IMR-90 (cell line): ENCODE measurements at regions not wholly inside any gene's neighbourhood (a gene's known extent, or its start where the extent isn't known, plus 50 kb on each side); places are given as distances from the start of the nearest gene placed in this dataset.

ENCODE experiments used
- ATAC-seq: fragments of 200-7000 bp; cut with Tn5 transposase; 2 replicates; pipeline ENCODE4 v1.9.1; 2020; ENCODE audit warnings: low read depth, mild to moderate bottlenecking, moderate library complexity
- BruUV-seq: library from RNA; stranded (reverse); fragments of 400-500 nt; replicated peaks from 2 replicates; lab custom pipeline; 2021; lab: Mats Ljungman, UMichigan
- CTCF ChIA-PET: fragments of 300-600 bp; formaldehyde crosslinking; extraction: SDS; loops from one replicate; lab custom pipeline; 2021; ENCODE audit warnings: antibody characterized with exemption; lab: Yijun Ruan, JAX
- POLR2A ChIA-PET: fragments of 300-600 bp; sonication (Branson Sonifier 250); formaldehyde crosslinking; loops from one replicate; lab custom pipeline; 2022; ENCODE audit warnings: antibody characterized with exemption; ENCODE audit not compliant: unreplicated experiment; lab: Charles Lee
- DNase-seq: peaks from one replicate; pipeline ENCODE4 v3.0.0; 2013
- H2AFZ ChIP-seq: replicated peaks from 2 replicates; pipeline ENCODE3; 2013; ENCODE audit warnings: low read length, mild to moderate bottlenecking; ENCODE audit not compliant: poor library complexity
- H2AK5ac ChIP-seq: 2 replicates; pipeline ENCODE4 v1.6.1; 2013; ENCODE audit warnings: low read depth, low read length, inconsistent platforms
- H2AK9ac ChIP-seq: replicated peaks from 2 replicates; pipeline ENCODE3; 2013; ENCODE audit warnings: mild to moderate bottlenecking, low read depth, low read length, moderate library complexity; ENCODE audit not compliant: poor library complexity
- H2BK120ac ChIP-seq: 2 replicates; pipeline ENCODE4 v1.6.1; 2013; ENCODE audit warnings: low read depth, low read length, inconsistent platforms
- H2BK15ac ChIP-seq: 3 replicates; pipeline ENCODE4 v1.6.1; 2013; ENCODE audit warnings: low read depth, low read length, inconsistent platforms
- H2BK20ac ChIP-seq: 2 replicates; pipeline ENCODE4 v1.6.1; 2013; ENCODE audit warnings: low read depth, mild to moderate bottlenecking, inconsistent platforms, low read length, moderate library complexity
- H2BK5ac ChIP-seq: 2 replicates; pipeline ENCODE4 v1.6.1; 2013; ENCODE audit warnings: mild to moderate bottlenecking, low read depth, low read length, inconsistent platforms; ENCODE audit not compliant: poor library complexity, severe bottlenecking
- H3K14ac ChIP-seq: replicated peaks from 2 replicates; pipeline ENCODE4 v1.6.1; 2013; ENCODE audit warnings: low read depth, low read length, inconsistent platforms
- H3K18ac ChIP-seq: 2 replicates; pipeline ENCODE4 v1.6.1; 2013; ENCODE audit warnings: low read depth, low read length, control low read depth
- H3K23ac ChIP-seq: 2 replicates; pipeline ENCODE4 v1.6.1; 2013; ENCODE audit warnings: low read depth, low read length, inconsistent platforms
- H3K27ac ChIP-seq: 2 replicates; pipeline ENCODE4 v1.5.1; 2013; ENCODE audit warnings: mild to moderate bottlenecking, control low read depth, low read length; ENCODE audit not compliant: insufficient read depth
- H3K27me3 ChIP-seq: 2 replicates; pipeline ENCODE4 v1.6.1; 2013; ENCODE audit warnings: low read length; ENCODE audit not compliant: control insufficient read depth, insufficient read depth
- H3K36me3 ChIP-seq: 2 replicates; pipeline ENCODE4 v1.6.1; 2013; ENCODE audit warnings: low read length, mixed read lengths; ENCODE audit not compliant: control insufficient read depth, insufficient read depth
- H3K4ac ChIP-seq: 2 replicates; pipeline ENCODE4 v1.6.1; 2013; ENCODE audit warnings: low read depth, low read length, inconsistent platforms
- H3K4me1 ChIP-seq: 2 replicates; pipeline ENCODE4 v1.6.1; 2013; ENCODE audit warnings: low read length, mixed read lengths; ENCODE audit not compliant: control insufficient read depth, insufficient read depth
- H3K4me2 ChIP-seq: 2 replicates; pipeline ENCODE4 v1.6.1; 2013; ENCODE audit warnings: low read depth, mild to moderate bottlenecking, control low read depth, low read length, moderate library complexity
- H3K4me3 ChIP-seq: 2 replicates; pipeline ENCODE4 v1.5.1; 2013; ENCODE audit warnings: low read depth, mild to moderate bottlenecking, control low read depth, low read length, moderate library complexity; ENCODE audit not compliant: insufficient read depth
- H3K56ac ChIP-seq: 2 replicates; pipeline ENCODE4 v1.6.1; 2013; ENCODE audit warnings: low read length, inconsistent platforms; ENCODE audit not compliant: insufficient read depth; ENCODE audit errors: extremely low read depth
- H3K79me1 ChIP-seq, 2 experiments: 2 replicates each; pipeline ENCODE4 v1.6.1; 2013; ENCODE audit warnings: low read length in 2 of 2, inconsistent platforms in 1 of 2, low read depth in 1 of 2
- H3K9ac ChIP-seq: 2 replicates; pipeline ENCODE4 v1.6.1; 2013; ENCODE audit warnings: low read depth, low read length, control low read depth
- H3K9me1 ChIP-seq: 2 replicates; pipeline ENCODE4 v1.6.1; 2013; ENCODE audit warnings: low read length, inconsistent platforms; ENCODE audit not compliant: insufficient read depth
- H3K9me3 ChIP-seq: 2 replicates; pipeline ENCODE4 v1.6.1; 2013; ENCODE audit warnings: low read length; ENCODE audit not compliant: control insufficient read depth, insufficient read depth
- H4K20me1 ChIP-seq: 2 replicates; pipeline ENCODE4 v1.6.1; 2013; ENCODE audit warnings: low read length, inconsistent platforms; ENCODE audit not compliant: insufficient read depth
- H4K5ac ChIP-seq: 2 replicates; pipeline ENCODE4 v1.6.1; 2013; ENCODE audit warnings: mild to moderate bottlenecking, low read depth, low read length, control low read depth
- H4K8ac ChIP-seq, 2 experiments: 2 replicates each; pipeline ENCODE4 v1.6.1; 2013; ENCODE audit warnings: low read depth in 2 of 2, low read length in 2 of 2, control low read depth in 1 of 2, inconsistent platforms in 1 of 2
- H4K91ac ChIP-seq: 2 replicates; pipeline ENCODE4 v1.6.1; 2013; ENCODE audit warnings: low read depth, low read length, inconsistent platforms; ENCODE audit not compliant: insufficient read depth
- BHLHE40 ChIP-seq: fragments of 150-350 bp; IDR thresholded peaks from 2 replicates; pipeline ENCODE4 v1.6.1; 2016; ENCODE audit warnings: mild to moderate bottlenecking, low read depth, low read length
- CEBPB ChIP-seq: IDR thresholded peaks from 2 replicates; pipeline ENCODE4 v1.6.1; 2012; ENCODE audit warnings: low read depth, low read length, improper control_type of control experiment
- CHD1 ChIP-seq: IDR thresholded peaks from 2 replicates; pipeline ENCODE4 v1.6.1; 2012; ENCODE audit warnings: low read depth, low read length, improper control_type of control experiment
- CTCF ChIP-seq: conservative IDR thresholded peaks from 2 replicates; pipeline ENCODE4 v1.5.1; 2012; ENCODE audit warnings: mild to moderate bottlenecking, low read depth, low read length, improper control_type of control experiment
- ELK1 ChIP-seq: fragments of 150-350 bp; IDR thresholded peaks from 2 replicates; pipeline ENCODE4 v1.6.1; 2016; ENCODE audit warnings: low read depth, mild to moderate bottlenecking, low read length, moderate library complexity, borderline replicate concordance
- FOS ChIP-seq: fragments of 150-350 bp; IDR thresholded peaks from 2 replicates; pipeline ENCODE4 v1.6.1; 2016; ENCODE audit warnings: low read depth, low read length
- MAFK ChIP-seq: IDR thresholded peaks from 2 replicates; pipeline ENCODE4 v1.6.1; 2012; ENCODE audit warnings: low read depth, low read length, improper control_type of control experiment
- MAZ ChIP-seq: IDR thresholded peaks from 2 replicates; pipeline ENCODE4 v1.6.1; 2012; ENCODE audit warnings: low read depth, mild to moderate bottlenecking, low read length, improper control_type of control experiment, moderate library complexity, borderline replicate concordance
- MXI1 ChIP-seq: IDR thresholded peaks from 2 replicates; pipeline ENCODE4 v1.6.1; 2012; ENCODE audit warnings: low read depth, mild to moderate bottlenecking, low read length, moderate library complexity, borderline replicate concordance
- NFE2L2 ChIP-seq: fragments of 150-350 bp; IDR thresholded peaks from 2 replicates; pipeline ENCODE4 v1.6.1; 2016; ENCODE audit warnings: low read depth, mild to moderate bottlenecking, low read length
- POLR2A ChIP-seq: IDR thresholded peaks from 2 replicates; pipeline ENCODE4 v1.6.1; 2012; ENCODE audit warnings: mild to moderate bottlenecking, low read depth, low read length
- RAD21 ChIP-seq: IDR thresholded peaks from 2 replicates; pipeline ENCODE4 v1.6.1; 2012; ENCODE audit warnings: low read length, improper control_type of control experiment
- RCOR1 ChIP-seq: IDR thresholded peaks from 2 replicates; pipeline ENCODE4 v1.6.1; 2012; ENCODE audit warnings: mild to moderate bottlenecking, low read length, improper control_type of control experiment; ENCODE audit not compliant: insufficient replicate concordance
- RFX5 ChIP-seq: IDR thresholded peaks from 2 replicates; pipeline ENCODE4 v1.8.0; 2012; ENCODE audit warnings: low read depth, mild to moderate bottlenecking, low read length, moderate library complexity
- SMC3 ChIP-seq: fragments of 150-350 bp; IDR thresholded peaks from 2 replicates; pipeline ENCODE4 v1.6.1; 2016; ENCODE audit warnings: low read depth, mild to moderate bottlenecking, antibody characterized with exemption, low read length, moderate library complexity
- USF2 ChIP-seq: fragments of 150-350 bp; IDR thresholded peaks from 2 replicates; pipeline ENCODE4 v1.6.1; 2017; ENCODE audit warnings: mild to moderate bottlenecking, antibody characterized with exemption, low read length, low read depth
- WGBS, 2 experiments: methylation state at CpG; one replicate each; pipeline versions ENCODE4 v1.1.5 to v1.1.7; 2013; ENCODE audit warnings: missing lambda C conversion rate in 2 of 2; ENCODE audit not compliant: insufficient read length in 1 of 2; ENCODE audit errors: extremely low coverage in 2 of 2; 5-methylcytosine and 5-hydroxymethylcytosine counted together
- dilution Hi-C: fragments of 300-500 bp; cut with HindIII; formaldehyde crosslinking; loops from one replicate; pipeline ENCODE4 v1.14.3; 2018; ENCODE audit warnings: low sequenced_read_pairs; ENCODE audit not compliant: unreplicated experiment
- in situ Hi-C: fragments of 300-500 bp; cut with MboI; formaldehyde crosslinking; loops from 3 replicates; pipeline ENCODE4 v1.14.3; 2019; ENCODE audit warnings: low sequenced_read_pairs, inconsistent platforms, mixed read lengths
- intact Hi-C: fragments of 100-400 bp; cut with micrococcal nuclease; formaldehyde crosslinking; loops from 2 replicates; pipeline ENCODE4 v1.10.0; 2022

GRCh38 chr7:155224116-155224811 lies 73.4 kb upstream of the INSIG1 start:
- Histone ChIP-seq H3K14ac (no peak overlapping the region), H2BK20ac (no peak overlapping the region), H2BK120ac (no peak overlapping the region), H3K9me1 (peaks cover 11% of the 10 kb centered on the region), H3K4me2 (no peak overlapping the region), H3K27me3 (peaks cover 2% of the 10 kb centered on the region; the same call in 1 of the 2 replicates), H4K91ac (no peak overlapping the region), H3K27ac (no peak overlapping the region), H3K79me1 (no peaks in the 10 kb centered on the region), H2AFZ (no peak overlapping the region), H3K9ac (no peak overlapping the region), H3K56ac (no peak overlapping the region), H2BK15ac (no peak overlapping the region), H3K9me3 (no peaks in the 10 kb centered on the region), H3K36me3 (no peaks in the 10 kb centered on the region), H3K4ac (no peak overlapping the region), H4K8ac (no peak overlapping the region), H4K5ac (no peak overlapping the region), H2AK5ac (no peak overlapping the region), H4K20me1 (no peaks in the 10 kb centered on the region), H2AK9ac (no peak overlapping the region), H3K4me3 (no peak overlapping the region), H3K18ac (no peak overlapping the region), H3K23ac (no peak overlapping the region), H3K4me1 (peaks cover 4% of the 10 kb centered on the region; the same call in 1 of the 2 replicates), H2BK5ac (no peak overlapping the region)
- no peak; the same call in 1 of the 2 replicates for ATAC-seq
- DNase-seq, result no peak
- intact Hi-C loops (no loop called here), dilution Hi-C loops (no loop called here), in situ Hi-C loops (no loop called here)
- WGBS, 2 experiments, result 20% methylated on average over 1 of the region's 12 CpGs; no CpG with 5 or more reads in 1 of the 2 experiments
- CTCF ChIA-PET, result no interaction called here
- TF ChIP-seq USF2 (no peak), POLR2A (no peak), RFX5 (no peak), RAD21 (no peak), FOS (no peak), CHD1 (no peak), MAZ (no peak), BHLHE40 (no peak), RCOR1 (no peak), SMC3 (no peak), CEBPB (no peak), MXI1 (no peak), MAFK (no peak), NFE2L2 (no peak), ELK1 (no peak), CTCF (no peak)
- BruUV-seq, result no TSS peak
- POLR2A ChIA-PET, result no interaction called here
